Effector CD8-positive, alpha-beta T cell (primary cell): ENCODE measurements at regions not wholly inside any gene's neighbourhood (a gene's known extent, or its start where the extent isn't known, plus 50 kb on each side); places are given as distances from the start of the nearest gene placed in this dataset.
"Not testable (repeated sequence)": the region's sequence is repeated elsewhere in the genome, so short reads cannot be mapped to it uniquely, and the experiment has no call there.

Experiments used
- DNase-seq: peaks from one replicate; lab custom pipeline; 2025; lab: John Stamatoyannopoulos, UW

DNA sequence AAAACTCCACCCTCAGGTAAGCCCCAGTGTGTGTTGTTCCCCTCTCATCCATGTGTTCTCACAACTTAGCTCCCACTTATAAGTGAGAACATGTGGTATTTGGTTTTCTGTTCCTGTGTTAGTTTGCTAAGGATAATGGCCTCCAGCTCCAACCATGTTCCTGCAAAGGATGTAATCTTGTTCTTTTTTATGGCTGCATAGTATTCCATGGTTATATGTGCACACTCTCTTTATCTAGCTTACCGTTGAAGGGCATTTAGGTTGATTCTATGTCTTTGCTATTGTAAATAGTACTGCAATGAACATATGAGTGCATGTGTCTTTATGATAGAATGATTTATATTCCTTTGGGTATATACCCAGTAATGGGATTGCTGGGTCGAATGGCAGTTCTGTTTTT, 124.4 kb upstream of the RANBP3L start:
- not testable (repeated sequence) for DNase-seq

DNA sequence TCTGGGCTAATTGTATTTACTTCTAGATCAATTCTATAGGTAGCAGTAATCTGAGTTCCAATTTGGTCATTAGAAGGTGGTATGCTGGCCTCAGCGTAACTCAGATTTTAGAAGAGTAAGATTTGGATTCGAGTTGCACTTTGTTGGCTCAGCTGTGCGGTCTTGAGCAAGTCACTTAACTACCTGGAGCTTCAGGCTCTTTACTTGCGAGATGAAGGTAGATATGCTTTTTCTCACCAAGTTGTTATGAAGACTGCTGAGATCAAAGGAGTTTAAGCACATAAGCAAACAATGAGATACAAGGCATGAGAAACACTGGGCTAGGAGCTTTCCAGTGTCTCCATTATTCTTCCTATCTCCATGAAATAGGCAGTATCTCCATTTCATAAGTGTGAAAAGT, 133.8 kb upstream of the RANBP3L start:
- no peak for DNase-seq

DNA sequence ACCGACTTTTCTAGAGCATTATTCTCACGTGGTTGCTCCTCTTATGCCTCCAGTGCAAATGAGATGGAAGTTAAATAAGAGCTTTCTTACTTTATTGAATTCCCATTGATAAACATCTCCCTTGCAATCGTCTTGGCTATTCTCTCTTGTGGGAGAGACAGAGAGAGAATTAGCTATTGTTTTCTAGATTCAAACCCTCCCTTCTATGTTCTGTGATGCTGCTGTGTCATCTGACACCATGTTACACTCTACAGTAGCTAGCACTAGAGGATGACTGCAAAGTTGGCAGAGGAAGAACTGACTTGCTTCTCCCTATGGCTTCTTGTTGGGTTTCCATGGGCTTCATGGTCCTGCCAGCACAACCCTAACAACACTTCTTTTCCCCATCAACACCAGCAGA, 134.6 kb upstream of the RANBP3L start:
- no peak for DNase-seq

DNA sequence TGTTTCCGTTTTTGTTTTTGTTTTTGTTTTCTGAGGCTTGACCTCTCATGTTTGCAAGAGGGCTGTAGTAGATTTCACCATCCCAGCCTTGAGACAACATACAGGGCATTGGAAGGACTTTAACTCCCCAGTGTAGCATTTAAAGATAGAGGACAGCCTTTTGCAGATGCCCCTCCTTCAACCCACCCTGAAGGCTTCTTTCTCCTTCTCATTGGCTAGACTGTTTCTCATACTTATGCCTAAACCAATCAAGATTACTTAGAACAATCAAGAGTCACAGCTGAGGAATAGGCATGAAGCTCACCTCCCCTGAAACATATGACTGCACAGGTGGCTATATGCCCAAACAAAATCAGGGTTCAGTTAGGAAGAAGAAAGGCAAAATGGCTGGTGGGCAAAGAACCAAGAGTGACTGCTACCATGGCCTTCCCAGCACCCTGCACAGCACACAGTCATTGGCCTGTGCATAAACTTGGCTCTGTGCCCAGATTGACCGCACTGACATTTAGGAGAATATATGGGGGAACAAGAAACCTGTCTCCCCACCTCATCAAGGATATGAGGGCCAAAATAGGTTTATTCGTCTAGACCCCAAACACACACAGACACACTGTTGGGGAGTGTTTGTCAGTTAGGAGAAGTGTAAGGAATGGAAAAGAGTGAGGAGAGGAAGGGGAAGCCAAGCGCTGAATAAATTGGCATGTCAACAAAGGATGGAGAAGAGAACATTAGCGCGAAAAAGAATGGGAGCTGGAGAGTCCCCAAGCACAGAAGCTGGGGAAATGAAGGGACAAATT, 137.3 kb upstream of the RANBP3L start:
- DNase-seq: no peak

DNA sequence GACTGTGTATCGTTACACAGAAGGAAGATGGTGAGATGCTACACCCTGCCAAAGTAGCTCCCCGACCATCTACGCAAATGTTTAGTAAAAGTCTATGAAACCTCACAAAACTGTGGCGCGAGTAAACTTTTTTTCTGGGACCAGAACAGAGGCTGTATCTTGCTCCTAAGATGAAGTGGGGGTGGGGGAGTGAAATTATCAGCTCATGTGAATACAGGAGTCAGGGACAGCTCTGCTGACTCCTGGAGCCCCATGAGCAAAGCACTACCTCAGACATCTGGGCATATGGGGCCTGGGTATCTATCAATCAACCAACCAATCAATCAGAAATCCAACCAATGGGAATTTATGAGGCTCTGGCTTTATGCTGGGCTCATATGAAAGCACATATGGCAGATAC, 138.6 kb upstream of the RANBP3L start:
- no peak for DNase-seq

DNA sequence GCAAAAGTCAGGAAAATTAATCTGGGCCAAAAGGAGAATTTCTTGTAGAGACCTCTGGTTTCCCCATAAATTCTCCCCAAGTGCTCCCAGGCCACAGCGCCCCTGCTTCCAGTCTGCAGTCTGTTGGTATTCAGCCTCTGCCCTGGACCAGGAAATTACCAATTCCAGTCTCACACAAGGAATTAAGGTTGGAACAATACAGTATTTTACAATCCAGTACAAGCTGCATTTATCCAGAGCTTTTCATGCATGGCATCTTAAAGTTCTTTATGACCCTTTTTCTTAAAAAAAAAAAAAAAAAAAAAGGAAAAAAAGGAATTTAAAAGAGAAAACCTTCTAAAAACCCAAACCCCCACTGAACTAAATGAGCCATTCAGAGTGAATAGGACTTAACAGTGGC, 139.6 kb upstream of the RANBP3L start:
- no peak for DNase-seq

DNA sequence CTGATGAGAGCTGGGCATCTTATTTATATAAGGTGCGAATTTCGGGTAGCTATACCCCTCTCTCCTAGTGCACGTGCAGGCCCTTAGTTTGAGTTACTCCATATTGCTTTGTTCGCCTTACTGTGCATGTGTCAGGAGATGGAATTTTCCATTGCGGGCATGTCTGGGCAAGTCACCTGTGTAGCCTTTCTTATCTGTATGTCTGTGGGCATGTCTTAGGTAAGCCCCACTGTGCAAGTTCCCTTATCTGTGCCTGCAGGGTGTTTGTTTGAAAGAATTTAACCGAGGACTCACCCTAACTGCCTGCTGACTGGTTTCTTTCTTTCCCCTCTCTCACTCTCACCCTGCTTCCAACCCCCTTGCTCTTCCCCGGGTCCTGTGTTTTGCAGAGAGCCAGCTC, 140.7 kb upstream of the RANBP3L start:
- DNase-seq: no peak

DNA sequence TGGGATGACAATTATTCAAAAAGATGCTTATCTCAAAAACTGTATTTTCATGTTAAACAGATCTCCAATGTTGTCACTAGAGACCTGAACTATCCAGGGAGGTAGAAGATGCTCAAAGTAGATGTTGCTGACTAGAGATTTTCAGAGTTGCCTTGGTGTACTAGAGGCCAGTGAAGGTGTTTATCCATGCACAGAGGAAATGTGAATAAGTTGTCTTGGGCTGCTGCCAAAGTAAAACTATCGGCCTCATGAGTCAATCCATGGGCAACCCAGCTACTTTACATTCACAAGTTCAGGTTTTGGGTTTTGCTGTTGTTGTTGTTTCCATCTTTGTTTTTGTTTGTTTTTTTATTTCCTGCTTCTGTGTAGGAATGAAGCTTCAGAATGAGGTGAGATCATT, 141.1 kb upstream of the RANBP3L start:
- DNase-seq: no peak

DNA sequence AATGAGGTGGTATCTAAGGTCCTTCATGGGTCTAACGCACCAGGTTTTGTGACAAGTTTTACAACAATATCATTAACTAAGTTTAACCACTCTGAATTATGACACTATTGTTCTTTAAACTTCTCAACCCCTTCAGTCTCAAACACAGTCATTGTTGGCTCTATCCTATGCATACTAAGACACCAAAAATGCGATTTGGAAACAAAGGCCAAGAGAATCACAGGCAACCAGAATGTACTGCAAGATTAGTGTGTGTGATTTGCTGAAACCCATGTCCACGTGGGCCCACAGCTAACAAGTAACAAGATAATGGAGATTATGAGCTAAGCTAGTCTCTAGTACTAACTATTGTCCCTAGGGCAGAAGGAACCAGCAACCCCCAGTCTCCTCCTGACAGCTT, 142.2 kb upstream of the RANBP3L start:
- DNase-seq: no peak

DNA sequence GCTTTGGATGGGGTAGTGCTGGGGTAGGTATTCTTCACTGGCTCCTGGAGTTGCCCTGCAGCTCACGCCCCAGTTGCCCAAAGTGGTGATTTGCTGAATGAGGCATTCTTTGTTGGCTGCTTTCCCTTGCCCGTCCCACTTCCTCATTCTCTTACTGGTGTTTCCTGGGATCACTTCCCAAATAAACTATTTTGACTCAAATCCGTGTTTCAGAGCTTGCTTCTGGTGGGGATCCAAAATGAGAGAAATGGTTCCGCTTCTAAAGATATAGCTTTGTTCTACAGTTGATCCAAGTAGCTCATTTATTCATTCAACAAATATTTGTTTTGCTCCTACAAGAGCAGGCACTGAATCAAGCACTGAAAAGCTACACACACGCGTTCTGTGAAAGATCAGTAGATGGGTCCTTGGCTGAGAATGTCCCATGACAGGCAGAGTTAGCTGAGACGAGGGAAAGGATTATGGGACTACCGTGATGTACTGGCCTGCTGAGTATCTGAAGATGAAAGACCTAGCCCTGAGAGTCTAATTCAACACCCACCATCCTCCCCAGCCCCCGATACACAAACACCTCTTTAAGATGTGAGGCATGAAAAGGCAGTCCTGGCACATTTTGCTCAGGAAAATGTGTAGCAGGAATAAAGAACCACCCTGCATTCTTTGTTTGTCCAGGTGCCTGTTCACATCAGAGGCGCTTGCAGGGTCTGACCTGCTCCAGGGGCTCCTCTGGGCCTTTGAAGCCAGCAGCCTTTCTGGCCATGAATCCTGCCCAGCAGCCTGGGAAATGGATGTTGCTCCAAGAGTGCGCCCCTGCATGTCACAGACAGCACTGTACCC, 143.1 kb upstream of the RANBP3L start:
- DNase-seq: no peak

DNA sequence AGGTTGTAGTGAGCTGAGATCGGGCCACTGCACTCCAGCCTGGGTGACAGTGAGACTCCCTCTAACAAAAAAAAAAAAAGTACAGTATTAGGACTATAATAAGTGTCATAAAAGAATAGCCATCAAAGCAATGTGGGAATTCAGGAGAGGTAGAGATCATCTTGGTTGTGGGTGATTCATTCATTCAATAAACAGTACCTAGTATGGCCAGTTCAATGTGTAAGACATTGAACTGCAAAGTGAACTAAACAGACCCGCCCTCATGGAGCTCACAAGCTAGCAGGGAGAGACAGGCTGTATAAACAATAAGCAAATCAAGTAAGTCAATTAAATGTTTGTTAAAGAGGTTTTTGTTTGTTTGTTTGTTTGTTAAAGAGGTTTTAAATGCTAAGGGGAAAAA, 146.1 kb upstream of the RANBP3L start:
- DNase-seq: no peak

DNA sequence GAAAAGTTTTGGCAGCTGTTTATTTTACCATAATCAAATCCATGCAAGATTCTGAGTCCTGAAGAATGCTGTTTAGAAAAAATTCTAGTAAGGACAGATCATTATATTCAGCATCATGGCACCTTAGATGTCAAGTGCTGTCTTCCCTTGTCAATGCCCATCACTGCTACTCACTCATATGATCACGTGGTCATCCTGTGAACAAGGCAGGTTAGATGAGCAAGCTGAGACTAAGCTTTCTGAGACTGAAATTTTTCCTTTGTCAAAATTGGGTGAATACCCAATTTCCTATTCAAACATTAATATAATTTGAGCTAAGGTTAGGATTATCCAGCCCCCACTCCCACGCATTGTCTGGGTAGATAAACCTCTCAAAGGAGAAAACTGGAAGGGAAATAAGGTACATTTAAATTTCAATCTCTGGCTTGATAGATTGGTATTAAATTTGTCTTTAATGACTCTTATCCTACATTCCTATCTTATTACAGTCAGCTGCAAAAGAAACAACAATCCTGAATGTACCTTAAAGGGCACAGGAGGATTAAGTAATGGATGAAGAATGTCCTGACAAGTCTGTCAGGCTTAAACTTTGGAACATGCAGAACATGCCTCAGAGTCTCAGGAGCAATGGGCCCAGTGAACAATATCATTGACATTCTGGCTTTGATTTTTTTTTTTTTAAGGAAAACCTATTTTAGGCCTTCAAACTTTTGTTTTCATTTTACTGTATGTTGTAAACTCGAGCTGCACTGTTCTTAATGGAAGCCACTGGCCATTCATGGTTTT, 148.7 kb upstream of the RANBP3L start:
- no peak for DNase-seq

DNA sequence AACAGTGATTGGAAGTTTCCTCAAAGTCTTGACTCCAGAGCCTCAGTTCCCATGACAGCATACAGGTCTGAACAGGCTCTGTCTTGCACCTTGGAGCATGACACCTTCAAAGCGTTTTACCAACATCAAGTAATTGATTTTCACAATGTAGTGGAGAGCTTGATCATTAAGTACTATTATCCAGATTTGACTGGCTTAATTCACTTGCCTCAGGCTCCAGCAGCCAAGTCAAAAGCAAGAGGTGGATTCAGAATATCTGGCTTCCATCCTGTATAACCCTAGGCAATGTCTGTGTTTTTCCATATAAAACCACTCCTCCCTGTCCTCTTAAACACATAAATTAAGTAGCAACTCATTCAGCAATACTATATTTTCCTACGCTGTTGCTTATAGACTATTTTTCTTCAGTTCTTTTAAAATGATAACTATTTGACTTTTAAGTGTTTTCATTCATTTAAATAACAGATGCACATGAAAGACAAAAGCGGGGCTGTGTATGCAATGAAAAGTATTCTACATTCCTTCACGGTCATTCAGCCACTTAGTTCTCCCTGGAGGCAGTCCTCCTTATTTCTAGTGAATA, 150.8 kb upstream of the RANBP3L start:
- DNase-seq: no peak

DNA sequence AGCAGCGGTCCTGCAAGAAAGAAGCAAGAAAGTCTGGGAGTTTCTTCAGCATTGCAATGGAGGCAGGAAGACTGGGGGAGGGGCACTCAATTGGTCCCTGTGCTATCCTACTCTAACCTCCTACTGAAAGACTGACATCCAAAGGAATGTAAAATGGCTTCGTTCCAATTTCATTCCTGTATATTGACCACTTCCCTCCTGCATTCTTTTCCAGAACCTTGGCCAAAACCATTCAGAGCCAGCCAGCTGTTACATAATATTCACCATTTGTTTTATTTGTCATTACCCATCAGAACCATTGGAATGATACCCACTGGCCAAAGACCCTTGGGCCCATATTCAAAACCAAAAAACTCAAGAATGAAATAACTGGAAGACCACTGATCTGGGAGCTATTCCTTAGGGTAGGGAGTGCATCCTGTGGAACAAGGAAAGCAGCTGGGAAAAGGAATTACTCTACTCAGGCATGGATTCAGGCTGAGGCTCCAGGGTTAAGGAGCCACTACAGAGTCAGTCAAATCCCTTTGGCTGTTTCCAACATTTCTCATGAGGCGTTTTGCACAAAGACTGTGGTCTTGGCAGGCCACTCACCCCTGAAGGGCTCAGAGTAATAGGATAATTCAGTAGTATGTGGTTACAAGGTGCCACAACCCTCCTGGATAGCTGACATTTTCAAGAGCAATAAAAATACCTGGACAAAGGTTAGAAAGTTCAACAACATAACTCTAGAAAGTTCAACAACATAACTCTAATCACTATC, 148.7 kb upstream of the SLC1A3 start:
- DNase-seq: no peak

DNA sequence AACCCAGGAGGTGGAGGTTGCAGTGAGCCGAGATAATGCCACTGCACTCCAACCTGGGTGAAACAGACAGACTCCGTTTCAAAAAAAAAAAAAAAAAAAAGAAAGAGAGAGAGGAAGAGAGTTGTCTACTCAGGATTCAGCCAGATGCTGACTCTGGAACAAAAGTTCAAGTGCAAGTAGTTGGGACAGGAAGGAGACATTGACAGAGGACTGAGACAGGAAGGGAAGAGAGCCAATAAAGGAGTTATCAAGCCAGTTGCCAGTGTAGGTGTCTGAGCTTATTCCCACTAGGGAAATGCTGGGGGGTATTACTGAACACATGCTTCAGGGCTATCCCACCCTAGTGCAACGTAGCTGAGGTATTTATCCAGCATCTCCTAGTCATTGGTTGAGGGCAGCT, 147.7 kb upstream of the SLC1A3 start:
- DNase-seq: no peak

DNA sequence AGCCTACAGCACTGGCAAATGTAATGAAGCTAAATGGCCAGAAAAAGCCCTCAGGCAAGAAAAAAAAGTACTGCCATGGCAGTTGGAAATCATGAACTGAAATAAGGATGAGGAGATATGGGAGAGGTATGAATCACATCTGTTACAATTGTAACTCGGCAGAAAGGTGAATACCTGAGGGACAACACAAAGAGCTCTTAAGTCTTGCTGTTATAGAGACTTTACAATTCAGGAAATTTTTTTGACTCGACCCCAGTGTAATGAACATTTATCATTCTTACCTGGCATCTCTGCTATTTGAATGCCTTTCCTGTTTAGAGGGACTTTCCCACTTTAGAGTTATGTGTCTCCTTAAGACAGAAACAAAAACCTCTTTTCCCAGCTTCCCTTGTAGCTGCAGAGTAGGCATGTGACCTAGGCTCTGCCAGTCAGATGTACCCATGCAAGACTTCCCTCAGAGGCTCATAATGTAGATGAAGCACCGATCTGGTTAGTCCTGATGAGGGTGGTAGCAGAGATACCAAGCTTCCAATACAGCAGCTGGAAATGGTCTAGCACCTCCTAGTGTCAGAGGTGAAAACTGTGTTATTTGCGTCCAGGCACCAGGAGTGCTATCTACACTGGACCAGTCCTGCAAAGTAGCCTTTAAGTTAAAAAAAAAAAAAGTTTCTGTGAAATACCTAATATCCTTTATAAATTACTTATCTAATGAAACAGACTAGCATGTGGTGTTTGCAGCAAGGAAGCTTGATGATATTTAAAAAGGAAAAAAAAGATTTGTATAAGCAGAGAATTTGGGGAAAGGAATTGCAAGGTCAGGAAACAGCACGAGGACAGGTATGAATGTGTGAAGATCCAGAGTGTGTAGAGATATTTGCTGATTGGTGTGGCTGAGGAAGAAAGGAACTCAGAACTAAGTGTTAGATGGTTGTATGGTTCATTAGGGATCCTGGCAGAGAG, 146.9 kb upstream of the SLC1A3 start:
- no peak for DNase-seq

DNA sequence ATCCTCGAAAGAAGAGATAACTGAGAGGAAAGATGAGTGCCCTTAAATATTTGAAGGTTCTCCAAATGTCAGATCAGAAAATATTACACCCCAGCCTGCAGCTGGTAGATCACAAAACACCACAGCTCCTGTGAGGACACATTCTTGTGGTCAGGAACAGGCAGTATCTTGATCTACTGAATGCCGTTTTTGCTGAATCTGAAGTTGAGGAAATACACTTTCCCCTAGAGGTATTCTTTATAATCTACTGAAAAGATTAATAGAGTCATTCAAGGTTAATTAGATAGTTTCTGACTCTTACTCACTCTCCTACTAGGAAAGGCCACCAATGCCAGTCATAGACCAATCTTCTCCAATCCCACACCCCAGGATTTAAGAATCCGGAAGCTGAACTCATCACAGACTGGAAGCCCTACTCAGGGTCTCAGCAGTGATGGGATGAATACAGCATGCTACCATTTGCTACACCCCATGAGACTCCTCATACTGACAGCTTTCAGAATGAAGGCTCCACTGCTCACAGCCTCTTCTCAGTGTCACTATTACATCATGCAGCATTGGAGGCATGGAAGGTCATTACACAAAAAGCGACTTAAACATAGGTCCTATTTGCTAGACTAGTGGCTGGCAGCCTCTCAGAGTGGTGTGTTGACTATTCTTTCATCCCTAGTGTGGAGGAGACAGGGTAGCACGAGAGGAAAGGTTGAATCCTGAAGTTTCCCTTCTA, 143.9 kb upstream of the SLC1A3 start:
- no peak for DNase-seq

DNA sequence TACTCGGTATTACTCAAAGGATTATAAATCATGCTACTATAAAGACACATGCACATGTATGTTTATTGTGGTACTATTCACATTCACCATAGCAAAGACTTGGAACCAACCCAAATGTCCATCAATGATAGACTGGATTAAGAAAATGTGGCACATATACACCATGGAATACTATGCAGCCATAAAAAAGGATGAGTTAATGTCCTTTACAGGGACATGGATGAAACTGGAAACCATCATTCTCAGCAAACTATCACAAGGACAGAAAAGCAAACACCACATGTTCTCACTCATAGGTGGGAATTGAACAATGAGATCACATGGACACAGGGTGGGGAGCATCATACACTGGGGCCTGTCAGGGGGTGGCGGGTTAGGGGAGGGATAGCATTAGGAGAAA, 130.5 kb upstream of the SLC1A3 start:
- DNase-seq: not testable (repeated sequence)

DNA sequence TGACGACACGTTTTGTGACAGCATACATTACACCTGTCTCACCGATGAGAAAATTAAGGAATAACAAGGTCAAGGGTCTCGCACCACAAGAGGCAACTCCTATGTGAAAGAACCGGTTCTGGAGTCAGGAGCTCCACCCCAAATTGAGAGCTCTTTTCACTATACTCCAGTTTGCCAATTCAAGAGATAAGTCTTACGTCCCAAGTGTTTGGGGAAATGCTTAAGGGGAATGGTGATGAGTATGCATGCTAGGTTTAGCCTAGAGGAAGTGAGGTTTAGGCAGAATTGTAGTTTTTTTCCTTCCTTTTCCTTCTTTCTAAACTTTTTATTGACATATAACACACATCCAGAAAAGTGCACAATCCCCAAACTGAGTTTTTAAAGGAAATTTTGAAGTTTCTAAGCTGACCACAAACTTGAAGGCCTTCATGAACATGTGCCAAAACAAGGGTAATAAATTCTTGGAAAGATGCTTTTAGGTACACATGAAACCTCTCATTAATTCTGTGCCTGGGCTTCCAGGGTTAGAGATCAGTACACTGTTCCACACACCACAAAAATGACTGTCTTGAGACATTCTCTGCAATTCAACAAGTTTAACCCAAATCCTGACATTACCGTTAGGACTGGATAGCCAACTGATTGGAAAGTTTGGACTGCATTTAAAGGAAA, 127.6 kb upstream of the SLC1A3 start:
- no peak for DNase-seq
